GM23338 (cell line): ENCODE measurements at regions not wholly inside any gene's neighbourhood (a gene's known extent, or its start where the extent isn't known, plus 50 kb on each side); places are given as distances from the start of the nearest gene placed in this dataset.

Experiments used
- CREB1 ChIP-seq: fragments of 250-450 bp; sonication (Bioruptor Pico); IDR thresholded peaks from 2 replicates; pipeline ENCODE4 v1.5.0; 2020; ENCODE audit warnings: low read depth, mild to moderate bottlenecking, moderate library complexity
- ETS1 ChIP-seq: IDR thresholded peaks from 2 replicates; pipeline ENCODE4 v1.6.1; 2016; ENCODE audit warnings: antibody characterized with exemption
- EZH2 ChIP-seq: fragments of 200-600 bp; sonication (generic); IDR thresholded peaks from one replicate; pipeline ENCODE4 v1.8.0; 2017; ENCODE audit warnings: antibody characterized with exemption, mild to moderate bottlenecking, low read depth; ENCODE audit not compliant: unreplicated experiment
- EZH2phosphoT487 ChIP-seq: fragments of 200-600 bp; sonication (generic); IDR thresholded peaks from one replicate; pipeline ENCODE4 v1.8.1; 2018; ENCODE audit warnings: antibody characterized with exemption; ENCODE audit not compliant: unreplicated experiment
- NANOG ChIP-seq: IDR thresholded peaks from 2 replicates; pipeline ENCODE4 v1.6.1; 2016; ENCODE audit warnings: antibody characterized with exemption, borderline replicate concordance
- POLR2AphosphoS5 ChIP-seq: IDR thresholded peaks from 2 replicates; pipeline ENCODE4 v1.6.1; 2016; ENCODE audit warnings: antibody characterized with exemption, low read depth
- TF ChIP-seq, protein P1 (sequence below), 2 experiments: fragments of 200-600 bp in 1 of 2; sonication (generic) in 1 of 2; conservative IDR thresholded peaks; 2 replicates each; pipeline versions ENCODE4 v1.5.1 to v1.6.1; 2016 to 2017; ENCODE audit warnings: antibody characterized with exemption in 2 of 2, low read depth in 2 of 2, mild to moderate bottlenecking in 2 of 2, moderate library complexity in 1 of 2
- TF ChIP-seq, protein P2 (sequence below): IDR thresholded peaks from one replicate; pipeline ENCODE4 v1.6.1; 2018; ENCODE audit warnings: antibody characterized with exemption; ENCODE audit not compliant: unreplicated experiment

DNA sequence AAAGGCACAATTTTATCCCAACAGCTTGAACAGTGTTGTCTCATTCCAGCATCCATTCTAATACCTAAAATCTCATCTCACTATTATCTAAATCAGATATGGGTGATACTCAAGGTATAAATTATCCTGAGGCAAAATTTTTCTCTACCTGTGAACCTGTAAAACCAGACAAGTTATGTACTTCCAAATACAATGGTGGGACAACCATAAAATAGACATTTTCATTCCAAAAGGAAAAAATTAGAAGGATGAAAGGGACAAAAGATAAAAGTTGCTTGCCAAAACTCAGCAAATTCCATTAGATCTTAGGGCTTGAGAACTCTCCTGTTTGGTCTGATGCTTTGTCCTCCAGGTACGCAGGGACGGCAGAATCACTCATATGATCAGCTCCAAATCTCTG lies 650.5 kb downstream of the ADGRL2 start:
- TF ChIP-seq, protein P1, sequence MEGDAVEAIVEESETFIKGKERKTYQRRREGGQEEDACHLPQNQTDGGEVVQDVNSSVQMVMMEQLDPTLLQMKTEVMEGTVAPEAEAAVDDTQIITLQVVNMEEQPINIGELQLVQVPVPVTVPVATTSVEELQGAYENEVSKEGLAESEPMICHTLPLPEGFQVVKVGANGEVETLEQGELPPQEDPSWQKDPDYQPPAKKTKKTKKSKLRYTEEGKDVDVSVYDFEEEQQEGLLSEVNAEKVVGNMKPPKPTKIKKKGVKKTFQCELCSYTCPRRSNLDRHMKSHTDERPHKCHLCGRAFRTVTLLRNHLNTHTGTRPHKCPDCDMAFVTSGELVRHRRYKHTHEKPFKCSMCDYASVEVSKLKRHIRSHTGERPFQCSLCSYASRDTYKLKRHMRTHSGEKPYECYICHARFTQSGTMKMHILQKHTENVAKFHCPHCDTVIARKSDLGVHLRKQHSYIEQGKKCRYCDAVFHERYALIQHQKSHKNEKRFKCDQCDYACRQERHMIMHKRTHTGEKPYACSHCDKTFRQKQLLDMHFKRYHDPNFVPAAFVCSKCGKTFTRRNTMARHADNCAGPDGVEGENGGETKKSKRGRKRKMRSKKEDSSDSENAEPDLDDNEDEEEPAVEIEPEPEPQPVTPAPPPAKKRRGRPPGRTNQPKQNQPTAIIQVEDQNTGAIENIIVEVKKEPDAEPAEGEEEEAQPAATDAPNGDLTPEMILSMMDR (conservative IDR thresholded peaks at IDR 0.05; ENCODE audit: low read depth in 2 of 2): no peak
- no peak for TF ChIP-seq CREB1 (CRISPR knock-in tag)
- TF ChIP-seq POLR2AphosphoS5: no peak
- no peak for TF ChIP-seq NANOG
- no peak for TF ChIP-seq EZH2
- no peak for TF ChIP-seq ETS1
- no peak for TF ChIP-seq EZH2phosphoT487
- TF ChIP-seq, protein P2, sequence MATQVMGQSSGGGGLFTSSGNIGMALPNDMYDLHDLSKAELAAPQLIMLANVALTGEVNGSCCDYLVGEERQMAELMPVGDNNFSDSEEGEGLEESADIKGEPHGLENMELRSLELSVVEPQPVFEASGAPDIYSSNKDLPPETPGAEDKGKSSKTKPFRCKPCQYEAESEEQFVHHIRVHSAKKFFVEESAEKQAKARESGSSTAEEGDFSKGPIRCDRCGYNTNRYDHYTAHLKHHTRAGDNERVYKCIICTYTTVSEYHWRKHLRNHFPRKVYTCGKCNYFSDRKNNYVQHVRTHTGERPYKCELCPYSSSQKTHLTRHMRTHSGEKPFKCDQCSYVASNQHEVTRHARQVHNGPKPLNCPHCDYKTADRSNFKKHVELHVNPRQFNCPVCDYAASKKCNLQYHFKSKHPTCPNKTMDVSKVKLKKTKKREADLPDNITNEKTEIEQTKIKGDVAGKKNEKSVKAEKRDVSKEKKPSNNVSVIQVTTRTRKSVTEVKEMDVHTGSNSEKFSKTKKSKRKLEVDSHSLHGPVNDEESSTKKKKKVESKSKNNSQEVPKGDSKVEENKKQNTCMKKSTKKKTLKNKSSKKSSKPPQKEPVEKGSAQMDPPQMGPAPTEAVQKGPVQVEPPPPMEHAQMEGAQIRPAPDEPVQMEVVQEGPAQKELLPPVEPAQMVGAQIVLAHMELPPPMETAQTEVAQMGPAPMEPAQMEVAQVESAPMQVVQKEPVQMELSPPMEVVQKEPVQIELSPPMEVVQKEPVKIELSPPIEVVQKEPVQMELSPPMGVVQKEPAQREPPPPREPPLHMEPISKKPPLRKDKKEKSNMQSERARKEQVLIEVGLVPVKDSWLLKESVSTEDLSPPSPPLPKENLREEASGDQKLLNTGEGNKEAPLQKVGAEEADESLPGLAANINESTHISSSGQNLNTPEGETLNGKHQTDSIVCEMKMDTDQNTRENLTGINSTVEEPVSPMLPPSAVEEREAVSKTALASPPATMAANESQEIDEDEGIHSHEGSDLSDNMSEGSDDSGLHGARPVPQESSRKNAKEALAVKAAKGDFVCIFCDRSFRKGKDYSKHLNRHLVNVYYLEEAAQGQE: no peak
